ENCODE measurements at regions not wholly inside any gene's neighbourhood (a gene's known extent, or its start where the extent isn't known, plus 50 kb on each side); places are given as distances from the start of the nearest gene placed in this dataset.
A peak's percentile ranks its signal among the peaks of the same experiment; 100 is the strongest.

DNA sequence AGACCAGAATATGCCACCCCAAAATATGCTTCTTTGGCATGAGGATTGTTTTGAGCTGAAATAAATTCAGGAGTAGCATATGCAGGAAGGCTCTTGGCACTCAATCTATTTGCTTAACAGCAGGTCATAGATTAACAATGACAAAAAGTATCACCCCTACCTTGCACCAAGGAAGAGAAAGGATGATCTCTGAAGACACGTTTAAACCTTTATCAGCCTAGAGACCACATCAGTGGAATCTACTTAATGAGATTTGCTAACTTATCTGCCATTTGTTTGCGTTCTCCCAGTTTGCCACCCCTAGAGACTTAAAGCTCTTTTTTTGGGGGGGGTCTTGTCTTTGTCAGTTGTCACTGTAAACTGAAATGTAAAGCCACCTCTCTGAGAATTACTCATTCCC is 1278.7 kb upstream of the USP15 start:
- Histone ChIP-seq H2BK15ac (ENCODE audit: low read length) (no peak overlapping the region), H3K23ac (ENCODE audit: insufficient read length) (no peak overlapping the region), H4K5ac (ENCODE audit: insufficient read length, low read depth, low read length) (no peak overlapping the region), H3K4me1 (replicated peaks in 1 of 4; ENCODE audit: control insufficient read depth in 3 of 4, insufficient read depth in 4 of 4, low read length in 3 of 4) (peaks cover 0 to 4% (median 1%) of the 10 kb centered on the region in 4 experiments; a peak in 2 of 7 replicates), H3K27me3 (replicated peaks in 1 of 4; ENCODE audit: control insufficient read depth in 3 of 4, extremely low read depth in 1 of 4, insufficient read depth in 3 of 4, low read length in 3 of 4) (no peaks in the 10 kb centered on the region), H3K79me2 (ENCODE audit: control insufficient read depth in 1 of 2, insufficient read depth in 2 of 2, low read length in 2 of 2) (no peaks in the 10 kb centered on the region), H3K79me1 (ENCODE audit: low read depth, low read length) (no peaks in the 10 kb centered on the region), H4K8ac (ENCODE audit: extremely low read depth, insufficient read depth, low read length) (no peak overlapping the region), H2BK120ac (replicated peaks; ENCODE audit: low read depth, low read length) (no peak overlapping the region), H3K4me2 (ENCODE audit: insufficient read depth in 1 of 2, low read depth in 2 of 2, low read length in 2 of 2) (peak overlapping the region in 1 of 2 experiments; percentile 14; a peak in 1 of 4 replicates), H3K14ac (ENCODE audit: insufficient read length) (no peak overlapping the region), H3K27ac (ENCODE audit: low read depth, low read length) (no peak overlapping the region), H3K4ac (replicated peaks; ENCODE audit: insufficient read length, low read depth, low read length) (no peak overlapping the region), H2BK5ac (ENCODE audit: low read depth, low read length) (peak overlapping the region; percentile 71; the same call in 1 of the 2 replicates), H3K9ac (replicated peaks in 1 of 4; ENCODE audit: extremely low read depth in 1 of 4, low read depth in 3 of 4, low read length in 3 of 4) (no peak overlapping the region), H3K18ac (ENCODE audit: extremely low read depth, low read length) (no peak overlapping the region), H3K9me3 (ENCODE audit: insufficient read depth in 2 of 2, low read depth in 1 of 2, low read length in 1 of 2) (no peaks in the 10 kb centered on the region), H3K23me2 (ENCODE audit: low read depth, low read length) (no peaks in the 10 kb centered on the region), H4K20me1 (replicated peaks in 1 of 2; ENCODE audit: control insufficient read depth in 1 of 2, insufficient read depth in 2 of 2, low read length in 2 of 2) (no peaks in the 10 kb centered on the region), H3K56ac (replicated peaks; ENCODE audit: insufficient read length, low read depth, low read length) (no peak overlapping the region), H2AFZ (ENCODE audit: low read length) (no peak overlapping the region), H2BK12ac (ENCODE audit: low read depth, low read length) (no peak overlapping the region), H3K36me3 (ENCODE audit: control insufficient read depth in 2 of 4, insufficient read depth in 4 of 4, low read length in 3 of 4) (no peaks in the 10 kb centered on the region), H2BK20ac (ENCODE audit: low read length) (0 out of 2 replicates have a peak overlapping the region, but pooled peaks have one; percentile 3), H2AK5ac (ENCODE audit: low read depth, low read length) (no peak overlapping the region), H3K4me3 (ENCODE audit: extremely low read depth in 1 of 4, insufficient read depth in 2 of 4, low read depth in 3 of 4, low read length in 4 of 4) (no peak overlapping the region), H4K91ac (replicated peaks; ENCODE audit: insufficient read length, low read length) (peak overlapping the region; percentile 49)
- DNase-seq (ENCODE audit: low read depth in 1 of 2, low spot score in 2 of 2) (no peak), FAIRE-seq (no peak)
- WGBS, 2 experiments (ENCODE audit: extremely low coverage in 1 of 2, insufficient coverage in 1 of 2, insufficient read length in 1 of 2, insufficient replicate concordance in 2 of 2, low coverage in 1 of 2, low lambda C conversion rate in 2 of 2, missing lambda C conversion rate in 1 of 2), result 70% methylated on average over 2 of the region's 2 CpGs; no CpG with 5 or more reads in 1 of the 2 experiments
- ChIA-PET CTCF (ENCODE audit: partially characterized antibody) (no interaction called here), POLR2A (ENCODE audit: partially characterized antibody) (no interaction called here)
- TF ChIP-seq, protein P1, sequence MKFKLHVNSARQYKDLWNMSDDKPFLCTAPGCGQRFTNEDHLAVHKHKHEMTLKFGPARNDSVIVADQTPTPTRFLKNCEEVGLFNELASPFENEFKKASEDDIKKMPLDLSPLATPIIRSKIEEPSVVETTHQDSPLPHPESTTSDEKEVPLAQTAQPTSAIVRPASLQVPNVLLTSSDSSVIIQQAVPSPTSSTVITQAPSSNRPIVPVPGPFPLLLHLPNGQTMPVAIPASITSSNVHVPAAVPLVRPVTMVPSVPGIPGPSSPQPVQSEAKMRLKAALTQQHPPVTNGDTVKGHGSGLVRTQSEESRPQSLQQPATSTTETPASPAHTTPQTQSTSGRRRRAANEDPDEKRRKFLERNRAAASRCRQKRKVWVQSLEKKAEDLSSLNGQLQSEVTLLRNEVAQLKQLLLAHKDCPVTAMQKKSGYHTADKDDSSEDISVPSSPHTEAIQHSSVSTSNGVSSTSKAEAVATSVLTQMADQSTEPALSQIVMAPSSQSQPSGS (IDR thresholded peaks at IDR 0.05; ENCODE audit: low read length), result no peak
- TF ChIP-seq SP2 (IDR thresholded peaks at IDR 0.05; ENCODE audit: low read length), result no peak
